ENCODE measurements at regions not wholly inside any gene's neighbourhood (a gene's known extent, or its start where the extent isn't known, plus 50 kb on each side); places are given as distances from the start of the nearest gene placed in this dataset.

DNA sequence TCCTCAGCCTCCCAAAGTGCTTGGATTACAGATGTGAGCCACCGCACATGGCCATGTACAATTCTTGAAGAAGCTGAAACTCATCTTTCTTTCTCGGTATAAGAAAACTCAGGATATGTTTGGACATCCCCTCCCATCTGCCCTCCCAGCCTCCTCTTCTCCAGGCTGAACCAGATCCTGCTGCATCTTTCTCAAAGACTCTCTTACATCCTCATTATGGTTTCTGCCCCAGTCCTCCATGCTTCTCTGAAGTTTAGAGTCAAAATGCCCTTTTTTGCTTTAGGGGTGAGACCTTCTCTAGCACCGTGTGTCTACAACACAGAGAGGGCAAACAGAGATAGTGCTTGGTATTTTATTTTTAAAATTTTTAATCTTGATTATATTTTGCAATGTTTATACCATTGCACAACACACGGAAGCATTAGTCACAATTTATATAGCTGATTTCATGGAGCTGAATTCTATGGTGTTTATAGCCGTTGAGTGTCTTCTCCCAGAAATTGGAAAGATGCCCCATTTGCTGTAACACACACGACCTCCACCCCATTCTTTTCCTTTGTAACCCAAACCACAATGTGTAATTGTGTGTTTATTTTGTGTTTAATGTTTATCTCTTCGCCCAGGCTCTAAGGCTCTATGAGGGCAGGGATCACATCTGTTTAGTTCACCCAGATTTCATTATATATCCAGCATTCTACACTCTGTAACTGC, 206.0 kb upstream of the TNP1 start:
- H3K4me3 ChIP-seq = no peak overlapping the region
- no peaks in the 10 kb centered on the region for H3K4me1 ChIP-seq
- H3K27ac ChIP-seq = no peak overlapping the region
- H3K9me3 ChIP-seq = no peaks in the 10 kb centered on the region
- 42% methylated on average over 7 of the region's 7 CpGs for WGBS (ENCODE audit: insufficient coverage, low coverage, low lambda C conversion rate, missing lambda C conversion rate)
- intact Hi-C loops (cut with DNase I) = no loop called here
- DNase-seq = no peak
- no peaks in the 10 kb centered on the region for H3K27me3 ChIP-seq
- no peaks in the 10 kb centered on the region for H3K36me3 ChIP-seq
- ATAC-seq = peak in 2 of 4 donors; percentile 75 to 82
- TF ChIP-seq POLR2A (IDR thresholded peaks at IDR 0.05) = no peak
- TF ChIP-seq, protein P1, sequence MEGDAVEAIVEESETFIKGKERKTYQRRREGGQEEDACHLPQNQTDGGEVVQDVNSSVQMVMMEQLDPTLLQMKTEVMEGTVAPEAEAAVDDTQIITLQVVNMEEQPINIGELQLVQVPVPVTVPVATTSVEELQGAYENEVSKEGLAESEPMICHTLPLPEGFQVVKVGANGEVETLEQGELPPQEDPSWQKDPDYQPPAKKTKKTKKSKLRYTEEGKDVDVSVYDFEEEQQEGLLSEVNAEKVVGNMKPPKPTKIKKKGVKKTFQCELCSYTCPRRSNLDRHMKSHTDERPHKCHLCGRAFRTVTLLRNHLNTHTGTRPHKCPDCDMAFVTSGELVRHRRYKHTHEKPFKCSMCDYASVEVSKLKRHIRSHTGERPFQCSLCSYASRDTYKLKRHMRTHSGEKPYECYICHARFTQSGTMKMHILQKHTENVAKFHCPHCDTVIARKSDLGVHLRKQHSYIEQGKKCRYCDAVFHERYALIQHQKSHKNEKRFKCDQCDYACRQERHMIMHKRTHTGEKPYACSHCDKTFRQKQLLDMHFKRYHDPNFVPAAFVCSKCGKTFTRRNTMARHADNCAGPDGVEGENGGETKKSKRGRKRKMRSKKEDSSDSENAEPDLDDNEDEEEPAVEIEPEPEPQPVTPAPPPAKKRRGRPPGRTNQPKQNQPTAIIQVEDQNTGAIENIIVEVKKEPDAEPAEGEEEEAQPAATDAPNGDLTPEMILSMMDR (IDR thresholded peaks at IDR 0.05) = no peak

- 54% methylated on average over 4 of the region's 4 CpGs for WGBS (ENCODE audit: insufficient coverage, low coverage, low lambda C conversion rate, missing lambda C conversion rate)
Measured at GRCh38 chr2:217065012-217065290, 205.1 kb upstream of the TNP1 start.

DNA sequence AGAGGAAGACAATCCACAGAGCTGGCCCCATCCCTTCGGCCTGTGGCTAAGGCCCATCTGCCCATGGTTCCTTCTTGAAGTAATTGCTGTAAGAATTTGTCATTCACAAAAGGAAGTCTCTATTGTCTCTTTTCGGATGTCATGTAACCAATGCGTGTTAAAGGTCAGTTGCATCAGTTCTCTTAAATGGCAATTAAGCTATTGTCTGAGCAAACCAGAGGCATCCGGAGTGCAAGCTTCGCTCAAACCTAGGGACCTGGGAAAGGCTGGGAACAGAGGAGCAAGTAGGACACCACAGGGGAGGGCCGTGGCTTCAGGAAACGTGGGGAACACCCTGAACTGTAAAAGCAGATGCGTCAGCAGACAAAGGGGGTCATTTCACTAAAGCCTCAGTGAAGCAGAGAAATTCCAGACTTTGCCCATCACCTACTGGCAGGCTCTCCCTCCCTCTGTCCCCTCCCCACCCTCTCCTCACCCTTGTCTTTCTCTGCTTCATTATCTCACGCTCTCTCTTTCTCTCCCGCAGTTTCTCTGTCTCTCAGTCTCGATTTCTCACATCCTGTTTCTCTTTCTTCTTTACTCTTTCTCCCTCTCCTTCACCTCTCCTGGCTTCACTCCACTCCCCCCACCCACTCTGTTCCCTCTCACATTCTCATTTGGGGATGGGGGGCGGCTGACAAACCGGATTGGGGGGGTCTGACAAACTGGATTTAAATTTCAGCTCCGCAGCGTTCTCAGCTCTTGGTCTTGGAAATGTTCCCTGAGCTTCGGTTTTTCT, 204.6 kb upstream of the TNP1 start:
- H3K9me3 ChIP-seq = no peaks in the 10 kb centered on the region
- no peak for TF ChIP-seq POLR2A (IDR thresholded peaks at IDR 0.05)
- TF ChIP-seq, protein P1 (IDR thresholded peaks at IDR 0.05) = no peak
- intact Hi-C loops (cut with DNase I) = no loop called here
- no peaks in the 10 kb centered on the region for H3K27me3 ChIP-seq
- no peak overlapping the region for H3K27ac ChIP-seq
- no peak overlapping the region for H3K4me3 ChIP-seq
- no peaks in the 10 kb centered on the region for H3K36me3 ChIP-seq
- ATAC-seq (peak in 3 of 4 donors; percentile 19 to 64 (median 43)), DNase-seq (no peak)
- no peaks in the 10 kb centered on the region for H3K4me1 ChIP-seq
- 52% methylated on average over 14 of the region's 16 CpGs for WGBS (ENCODE audit: insufficient coverage, low coverage, low lambda C conversion rate, missing lambda C conversion rate)

More at GRCh38 chr2:217065012-217065290, 205.1 kb upstream of the TNP1 start:
- TF ChIP-seq, protein P1 (IDR thresholded peaks at IDR 0.05) = no peak
- no peak for TF ChIP-seq POLR2A (IDR thresholded peaks at IDR 0.05)
- no peak overlapping the region for H3K4me3 ChIP-seq
- H3K4me1 ChIP-seq = no peaks in the 10 kb centered on the region
- H3K27me3 ChIP-seq = no peaks in the 10 kb centered on the region
- no peak overlapping the region for H3K27ac ChIP-seq
- DNase-seq (no peak), ATAC-seq (no peak)
- intact Hi-C loops (cut with DNase I) = no loop called here
- H3K36me3 ChIP-seq = no peaks in the 10 kb centered on the region
- H3K9me3 ChIP-seq = no peaks in the 10 kb centered on the region

- H3K36me3 ChIP-seq = no peaks in the 10 kb centered on the region
- no peak overlapping the region for H3K27ac ChIP-seq
- no peaks in the 10 kb centered on the region for H3K9me3 ChIP-seq
- no peaks in the 10 kb centered on the region for H3K27me3 ChIP-seq
- intact Hi-C loops (cut with DNase I) = no loop called here
- H3K4me1 ChIP-seq = no peaks in the 10 kb centered on the region
- no peak overlapping the region for H3K4me3 ChIP-seq
- TF ChIP-seq POLR2A (IDR thresholded peaks at IDR 0.05) = no peak
- TF ChIP-seq, protein P1 (IDR thresholded peaks at IDR 0.05) = no peak
- ATAC-seq (no peak), DNase-seq (no peak)
- 80% methylated on average over 4 of the region's 5 CpGs for WGBS (ENCODE audit: insufficient coverage, low coverage, low lambda C conversion rate, missing lambda C conversion rate)
Measured at GRCh38 chr2:217063238-217063755, 203.4 kb upstream of the TNP1 start.
